H1 (cell line): ENCODE measurements at regions not wholly inside any gene's neighbourhood (a gene's known extent, or its start where the extent isn't known, plus 50 kb on each side); places are given as distances from the start of the nearest gene placed in this dataset.
"Not testable (repeated sequence)": the region's sequence is repeated elsewhere in the genome, so short reads cannot be mapped to it uniquely, and the experiment has no call there.

Experiments used
- CTCF ChIA-PET: fragments of 300-600 bp; sonication (Branson Sonifier 250); formaldehyde crosslinking; loops from one replicate; lab custom pipeline; 2021; ENCODE audit not compliant: partially characterized antibody; lab: Charles Lee
- POLR2A ChIA-PET: fragments of 300-600 bp; sonication (Branson Sonifier 250); formaldehyde crosslinking; loops from one replicate; lab custom pipeline; 2021; ENCODE audit warnings: inconsistent platforms; ENCODE audit not compliant: partially characterized antibody; lab: Charles Lee
- DNase-seq, 2 experiments: peaks; one replicate each; pipeline versions ENCODE4 v3.0.0 to v3.0.0-alpha.2; 2010 to 2022; ENCODE audit warnings: low spot score in 2 of 2, low read depth in 1 of 2, mixed read lengths in 1 of 2
- FAIRE-seq: peaks from 2 replicates; lab custom pipeline; 2011; peaks lifted over from hg19 to GRCh38; lab: Jason Lieb, UNC
- H2AFZ ChIP-seq: 2 replicates; pipeline ENCODE4 v1.8.1; 2012; ENCODE audit warnings: low read length, inconsistent platforms
- H2AK5ac ChIP-seq: 2 replicates; pipeline ENCODE4 v1.6.1; 2013; ENCODE audit warnings: low read depth, low read length
- H2BK120ac ChIP-seq: replicated peaks from 2 replicates; pipeline ENCODE3; 2013; ENCODE audit warnings: low read depth, low read length, inconsistent platforms
- H2BK12ac ChIP-seq: 2 replicates; pipeline ENCODE4 v1.6.1; 2013; ENCODE audit warnings: low read depth, low read length
- H2BK15ac ChIP-seq: 2 replicates; pipeline ENCODE4 v1.6.1; 2013; ENCODE audit warnings: low read length
- H2BK20ac ChIP-seq: 2 replicates; pipeline ENCODE4 v1.6.1; 2013; ENCODE audit warnings: low read length
- H2BK5ac ChIP-seq: 2 replicates; pipeline ENCODE4 v1.6.1; 2013; ENCODE audit warnings: low read depth, low read length
- H3K14ac ChIP-seq: 2 replicates; pipeline ENCODE4 v1.6.1; 2013; ENCODE audit warnings: inconsistent platforms; ENCODE audit not compliant: insufficient read length
- H3K18ac ChIP-seq: 2 replicates; pipeline ENCODE4 v1.6.1; 2013; ENCODE audit warnings: low read length; ENCODE audit errors: extremely low read depth
- H3K23ac ChIP-seq: 2 replicates; pipeline ENCODE4 v1.6.1; 2013; ENCODE audit warnings: inconsistent platforms; ENCODE audit not compliant: insufficient read length
- H3K23me2 ChIP-seq: 2 replicates; pipeline ENCODE4 v1.6.1; 2013; ENCODE audit warnings: low read depth, low read length
- H3K27ac ChIP-seq: 2 replicates; pipeline ENCODE4 v1.6.1; 2011; ENCODE audit warnings: low read depth, low read length, inconsistent platforms
- H3K27me3 ChIP-seq, 4 experiments: replicated peaks in 1 of 4; 1 replicate in 1 of 4; 2 replicates in 3 of 4; pipeline versions ENCODE4 v1.6.1 to v1.8.1; 2011 to 2013; ENCODE audit warnings: low read length in 3 of 4, mild to moderate bottlenecking in 3 of 4, inconsistent platforms in 2 of 4, mixed read lengths in 2 of 4, moderate library complexity in 1 of 4; ENCODE audit not compliant: control insufficient read depth in 3 of 4, insufficient read depth in 3 of 4; ENCODE audit errors: extremely low read depth in 1 of 4
- H3K36me3 ChIP-seq, 4 experiments: 2 replicates each; pipeline versions ENCODE4 v1.6.1 to v1.8.1; 2011 to 2013; ENCODE audit warnings: mild to moderate bottlenecking in 4 of 4, low read length in 3 of 4, moderate library complexity in 2 of 4, control low read depth in 1 of 4, inconsistent platforms in 1 of 4; ENCODE audit not compliant: insufficient read depth in 4 of 4, control insufficient read depth in 2 of 4
- H3K4ac ChIP-seq: replicated peaks from 2 replicates; pipeline ENCODE3; 2013; ENCODE audit warnings: low read length, low read depth, mixed read lengths, inconsistent platforms; ENCODE audit not compliant: insufficient read length
- H3K4me1 ChIP-seq, 4 experiments: replicated peaks in 1 of 4; 1 replicate in 1 of 4; 2 replicates in 3 of 4; pipeline versions ENCODE4 v1.6.1 to v1.8.1; 2011 to 2013; ENCODE audit warnings: low read length in 3 of 4, inconsistent platforms in 2 of 4, mixed read lengths in 1 of 4; ENCODE audit not compliant: insufficient read depth in 4 of 4, control insufficient read depth in 3 of 4
- H3K4me2 ChIP-seq, 2 experiments: 2 replicates each; pipeline versions ENCODE4 v1.6.1 to v1.8.1; 2011 to 2013; ENCODE audit warnings: low read depth in 2 of 2, low read length in 2 of 2, control low read depth in 1 of 2, inconsistent platforms in 1 of 2, mild to moderate bottlenecking in 1 of 2; ENCODE audit not compliant: insufficient read depth in 1 of 2
- H3K4me3 ChIP-seq, 4 experiments: fragments of 200-600, 300-600 bp in 1 of 4; sonication (generic), shearing (Covaris generic), sonication (Bioruptor Twin) in 1 of 4; 2 replicates each; pipeline versions ENCODE4 v1.5.1 to v1.8.1; 2011 to 2016; ENCODE audit warnings: low read length in 4 of 4, low read depth in 3 of 4, control low read depth in 2 of 4, inconsistent platforms in 2 of 4, mild to moderate bottlenecking in 2 of 4, mixed read lengths in 1 of 4, moderate library complexity in 1 of 4; ENCODE audit not compliant: insufficient read depth in 2 of 4; ENCODE audit errors: extremely low read depth in 1 of 4
- H3K56ac ChIP-seq: replicated peaks from 2 replicates; pipeline ENCODE3; 2013; ENCODE audit warnings: low read depth, mild to moderate bottlenecking, mixed read lengths, low read length, inconsistent platforms; ENCODE audit not compliant: insufficient read length
- H3K79me1 ChIP-seq: 2 replicates; pipeline ENCODE4 v1.6.1; 2013; ENCODE audit warnings: low read depth, low read length, control low read depth
- H3K79me2 ChIP-seq, 2 experiments: 2 replicates each; pipeline versions ENCODE4 v1.6.1 to v1.8.1; 2012 to 2013; ENCODE audit warnings: low read length in 2 of 2, mild to moderate bottlenecking in 2 of 2, inconsistent platforms in 1 of 2; ENCODE audit not compliant: insufficient read depth in 2 of 2, control insufficient read depth in 1 of 2
- H3K9ac ChIP-seq, 4 experiments: replicated peaks in 1 of 4; 1 replicate in 1 of 4; 2 replicates in 3 of 4; pipeline versions ENCODE4 v1.6.1 to v1.8.1; 2011 to 2013; ENCODE audit warnings: low read depth in 3 of 4, low read length in 3 of 4, control low read depth in 2 of 4, mild to moderate bottlenecking in 2 of 4, moderate library complexity in 2 of 4, inconsistent platforms in 1 of 4; ENCODE audit errors: extremely low read depth in 1 of 4
- H3K9me3 ChIP-seq, 2 experiments: 2 replicates each; pipeline versions ENCODE4 v1.6.1 to v1.8.1; 2012 to 2013; ENCODE audit warnings: mild to moderate bottlenecking in 2 of 2, moderate library complexity in 2 of 2, control low read depth in 1 of 2, inconsistent platforms in 1 of 2, low read depth in 1 of 2, low read length in 1 of 2, mixed read lengths in 1 of 2; ENCODE audit not compliant: insufficient read depth in 2 of 2
- H4K20me1 ChIP-seq, 2 experiments: replicated peaks in 1 of 2; 2 replicates each; pipeline versions ENCODE3 to v1.8.1; 2011 to 2013; ENCODE audit warnings: inconsistent platforms in 2 of 2, low read length in 2 of 2, mild to moderate bottlenecking in 1 of 2; ENCODE audit not compliant: insufficient read depth in 2 of 2, control insufficient read depth in 1 of 2
- H4K5ac ChIP-seq: 2 replicates; pipeline ENCODE4 v1.6.1; 2013; ENCODE audit warnings: low read length, low read depth, mixed read lengths, inconsistent platforms; ENCODE audit not compliant: insufficient read length
- H4K8ac ChIP-seq: 2 replicates; pipeline ENCODE4 v1.8.0; 2013; ENCODE audit warnings: mild to moderate bottlenecking, moderate library complexity, low read length, inconsistent platforms; ENCODE audit not compliant: insufficient read depth; ENCODE audit errors: extremely low read depth
- H4K91ac ChIP-seq: replicated peaks from 2 replicates; pipeline ENCODE3; 2013; ENCODE audit warnings: low read length, mixed read lengths, inconsistent platforms; ENCODE audit not compliant: insufficient read length
- EZH2 ChIP-seq: fragments of 200-600 bp; sonication (generic); IDR thresholded peaks from 2 replicates; pipeline ENCODE4 v1.7.1; 2012; ENCODE audit warnings: low read depth, mild to moderate bottlenecking, moderate library complexity, low read length, inconsistent platforms; ENCODE audit not compliant: severe bottlenecking
- WGBS, 2 experiments: shearing (Covaris generic) in 1 of 2; methylation state at CpG; one replicate each; pipeline versions ENCODE4 v1.1.6 to v1.1.7; 2013 to 2015; ENCODE audit warnings: low lambda C conversion rate in 2 of 2, mixed read lengths in 2 of 2, inconsistent platforms in 1 of 2, low coverage in 1 of 2, missing lambda C conversion rate in 1 of 2; ENCODE audit not compliant: insufficient replicate concordance in 2 of 2, insufficient coverage in 1 of 2, insufficient read length in 1 of 2; ENCODE audit errors: extremely low coverage in 1 of 2, missing lambda C conversion rate in 1 of 2; 5-methylcytosine and 5-hydroxymethylcytosine counted together

- TF ChIP-seq EZH2: peak; percentile 71
Measured at GRCh38 chr6:28794175-28795002, 129.4 kb downstream of the TRIM27 start (continued).

DNA sequence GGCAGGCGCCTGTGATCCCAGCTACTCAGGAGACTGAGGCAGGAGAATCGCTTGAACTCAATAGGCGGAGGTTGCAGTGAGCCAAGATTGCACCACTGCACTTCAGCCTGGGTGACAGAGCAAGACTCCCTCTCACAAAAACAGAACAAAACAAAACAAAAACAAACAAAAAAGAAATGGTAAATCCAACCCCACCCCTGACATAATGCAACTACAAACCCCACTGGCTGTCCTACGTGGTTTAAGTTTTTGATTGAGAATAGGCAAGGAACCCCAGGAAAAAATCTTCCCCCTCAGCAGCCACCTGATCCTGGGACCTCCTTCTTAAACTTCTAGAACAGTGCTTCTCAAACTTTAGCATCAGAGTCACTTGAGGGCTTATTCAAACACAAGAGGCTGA, 123.1 kb downstream of the TRIM27 start:
- POLR2A ChIA-PET, H3K23ac ChIP-seq, H2AFZ ChIP-seq, H4K5ac ChIP-seq, H2BK12ac ChIP-seq, H4K91ac ChIP-seq, H3K9me3 ChIP-seq, H3K4ac ChIP-seq, H3K36me3 ChIP-seq, H2BK5ac ChIP-seq, H2BK120ac ChIP-seq, H2BK15ac ChIP-seq, H3K79me2 ChIP-seq, H3K79me1 ChIP-seq, H3K23me2 ChIP-seq, FAIRE-seq, H3K18ac ChIP-seq, H3K4me3 ChIP-seq, H2AK5ac ChIP-seq, H2BK20ac ChIP-seq, H3K56ac ChIP-seq, H3K4me1 ChIP-seq, H3K27ac ChIP-seq, H3K9ac ChIP-seq, H4K20me1 ChIP-seq, H3K4me2 ChIP-seq, H4K8ac ChIP-seq, H3K14ac ChIP-seq, DNase-seq: not testable (repeated sequence)
- H3K27me3 ChIP-seq: peaks cover 2 to 24% (median 13%) of the 10 kb centered on the region in 4 experiments
- 94% methylated on average over 4 of the region's 4 CpGs; no CpG with 5 or more reads in 1 of the 2 experiments for WGBS, 2 experiments
- CTCF ChIA-PET: interaction anchor here (1.1 kb wide), 1 partner anchor 28 kb away, joined by 7 read pairs; no protein-coding TSS in a partner anchor
